Transverse colon (tissue), 4 donors: ENCODE measurements at regions not wholly inside any gene's neighbourhood (a gene's known extent, or its start where the extent isn't known, plus 50 kb on each side); places are given as distances from the start of the nearest gene placed in this dataset.

Experiments used
- DNase-seq: peaks from one replicate; pipeline ENCODE4 v3.0.0-alpha.2; 2019
- H3K27ac ChIP-seq, 4 donors: fragments of 200-600 bp; sonication (generic); 2 replicates each; pipeline ENCODE4 v1.5.1; 2016 to 2018; ENCODE audit warnings: inconsistent platforms in 4 of 4
- H3K27me3 ChIP-seq: fragments of 200-600 bp; sonication (generic); 2 replicates; pipeline ENCODE4 v1.5.1; 2017; ENCODE audit warnings: inconsistent platforms
- H3K36me3 ChIP-seq, 4 donors: fragments of 200-600 bp; sonication (generic); 2 replicates each; pipeline ENCODE4 v1.5.1; 2017 to 2019; ENCODE audit warnings: inconsistent platforms in 4 of 4
- H3K4me1 ChIP-seq, 4 donors: fragments of 200-600 bp; sonication (generic); 2 replicates each; pipeline ENCODE4 v1.5.1; 2017 to 2020; ENCODE audit warnings: inconsistent platforms in 4 of 4
- H3K4me3 ChIP-seq, 4 donors: fragments of 200-600 bp; sonication (generic); 1 replicate in 1 of 4; 2 replicates in 3 of 4; pipeline versions ENCODE4 v1.5.1 to v1.6.1; 2017 to 2019; ENCODE audit warnings: inconsistent platforms in 4 of 4
- H3K9me3 ChIP-seq, 2 donors: fragments of 200-600 bp; sonication (generic); 2 replicates each; pipeline ENCODE4 v1.5.1; 2017 to 2019; ENCODE audit warnings: inconsistent platforms in 2 of 2
- EP300 ChIP-seq: sonication (generic); formaldehyde crosslinking; IDR thresholded peaks from one replicate; pipeline ENCODE4 v1.6.1; 2017; ENCODE audit warnings: antibody characterized with exemption, low read depth
- POLR2A ChIP-seq: fragments of 450-650 bp; IDR thresholded peaks from one replicate; pipeline ENCODE4 v1.6.1; 2016; ENCODE audit warnings: antibody characterized with exemption, mild to moderate bottlenecking, moderate library complexity
- POLR2AphosphoS5 ChIP-seq, 3 donors: sonication (generic); formaldehyde crosslinking; IDR thresholded peaks; one replicate each; pipeline ENCODE4 v1.6.1; 2016; ENCODE audit warnings: antibody characterized with exemption in 3 of 3
- WGBS, 2 donors: methylation state at CpG; one replicate each; pipeline ENCODE4 v1.1.5; 2018; ENCODE audit warnings: low coverage in 1 of 2; 5-methylcytosine and 5-hydroxymethylcytosine counted together
- in situ Hi-C, 4 donors: fragments of 200-750 bp; cut with MboI; loops; one replicate each; pipeline versions ENCODE4 v1.15.0 to v1.15.1; 2017; ENCODE audit warnings: low sequenced_read_pairs in 3 of 4, low pct_ligation_motif_present in 1 of 4, low pct_unique_long_range_greater_than_20kb in 1 of 4
- intact Hi-C: fragments of 100-400 bp; cut with DNase I; formaldehyde crosslinking; loops from one replicate; pipeline ENCODE4 v1.15.1; 2023; ENCODE audit warnings: low total_unique reads
- TF ChIP-seq, protein P1 (sequence below), 5 experiments: fragments of 200-600 bp in 3 of 5; fragments of 450-650 bp in 2 of 5; sonication (generic) in 3 of 5; IDR thresholded peaks; 1 replicate in 2 of 5; 2 replicates in 3 of 5; pipeline ENCODE4 v1.5.1; 2016 to 2017; ENCODE audit warnings: antibody characterized with exemption in 5 of 5, inconsistent platforms in 3 of 5, mild to moderate bottlenecking in 2 of 5, moderate library complexity in 1 of 5

DNA sequence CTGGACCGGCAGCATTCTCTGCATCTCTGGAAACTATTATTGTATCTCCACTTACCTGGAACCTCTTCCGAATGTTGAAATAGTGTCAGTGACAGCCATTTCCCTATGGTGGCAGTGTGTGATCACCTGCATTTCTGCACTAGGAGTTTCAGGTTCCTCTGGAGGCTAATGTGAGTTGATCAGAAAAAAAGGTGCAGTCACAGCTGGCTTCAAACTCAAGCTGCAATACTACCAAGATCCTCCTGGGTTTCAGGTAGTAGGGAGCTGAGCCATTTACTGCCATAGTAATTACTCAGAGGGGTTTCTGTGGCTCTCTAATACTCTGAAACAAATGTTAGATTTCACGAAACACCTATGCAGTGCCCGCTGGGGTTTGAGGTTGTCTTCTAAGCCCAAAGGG lies 183.5 kb upstream of the OSR1 start:
- H3K9me3 ChIP-seq: no peaks in the 10 kb centered on the region
- H3K27me3 ChIP-seq: no peaks in the 10 kb centered on the region
- intact Hi-C loops: no loop called here
- DNase-seq: no peak
- H3K4me3 ChIP-seq: no peak overlapping the region
- peaks cover 0 to 30% (median 12%) of the 10 kb centered on the region in 4 donors for H3K4me1 ChIP-seq
- H3K36me3 ChIP-seq: no peaks in the 10 kb centered on the region
- no peak for TF ChIP-seq EP300
- TF ChIP-seq, protein P1, sequence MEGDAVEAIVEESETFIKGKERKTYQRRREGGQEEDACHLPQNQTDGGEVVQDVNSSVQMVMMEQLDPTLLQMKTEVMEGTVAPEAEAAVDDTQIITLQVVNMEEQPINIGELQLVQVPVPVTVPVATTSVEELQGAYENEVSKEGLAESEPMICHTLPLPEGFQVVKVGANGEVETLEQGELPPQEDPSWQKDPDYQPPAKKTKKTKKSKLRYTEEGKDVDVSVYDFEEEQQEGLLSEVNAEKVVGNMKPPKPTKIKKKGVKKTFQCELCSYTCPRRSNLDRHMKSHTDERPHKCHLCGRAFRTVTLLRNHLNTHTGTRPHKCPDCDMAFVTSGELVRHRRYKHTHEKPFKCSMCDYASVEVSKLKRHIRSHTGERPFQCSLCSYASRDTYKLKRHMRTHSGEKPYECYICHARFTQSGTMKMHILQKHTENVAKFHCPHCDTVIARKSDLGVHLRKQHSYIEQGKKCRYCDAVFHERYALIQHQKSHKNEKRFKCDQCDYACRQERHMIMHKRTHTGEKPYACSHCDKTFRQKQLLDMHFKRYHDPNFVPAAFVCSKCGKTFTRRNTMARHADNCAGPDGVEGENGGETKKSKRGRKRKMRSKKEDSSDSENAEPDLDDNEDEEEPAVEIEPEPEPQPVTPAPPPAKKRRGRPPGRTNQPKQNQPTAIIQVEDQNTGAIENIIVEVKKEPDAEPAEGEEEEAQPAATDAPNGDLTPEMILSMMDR (IDR thresholded peaks at IDR 0.05): no peak
- no peak for TF ChIP-seq POLR2AphosphoS5 (IDR thresholded peaks at IDR 0.05)
- TF ChIP-seq POLR2A: no peak
- no peak overlapping the region for H3K27ac ChIP-seq
- WGBS, 2 donors: 89% methylated on average over 4 of the region's 4 CpGs; no CpG with 5 or more reads in 1 of the 2 donors
- in situ Hi-C loops: no loop called here

DNA sequence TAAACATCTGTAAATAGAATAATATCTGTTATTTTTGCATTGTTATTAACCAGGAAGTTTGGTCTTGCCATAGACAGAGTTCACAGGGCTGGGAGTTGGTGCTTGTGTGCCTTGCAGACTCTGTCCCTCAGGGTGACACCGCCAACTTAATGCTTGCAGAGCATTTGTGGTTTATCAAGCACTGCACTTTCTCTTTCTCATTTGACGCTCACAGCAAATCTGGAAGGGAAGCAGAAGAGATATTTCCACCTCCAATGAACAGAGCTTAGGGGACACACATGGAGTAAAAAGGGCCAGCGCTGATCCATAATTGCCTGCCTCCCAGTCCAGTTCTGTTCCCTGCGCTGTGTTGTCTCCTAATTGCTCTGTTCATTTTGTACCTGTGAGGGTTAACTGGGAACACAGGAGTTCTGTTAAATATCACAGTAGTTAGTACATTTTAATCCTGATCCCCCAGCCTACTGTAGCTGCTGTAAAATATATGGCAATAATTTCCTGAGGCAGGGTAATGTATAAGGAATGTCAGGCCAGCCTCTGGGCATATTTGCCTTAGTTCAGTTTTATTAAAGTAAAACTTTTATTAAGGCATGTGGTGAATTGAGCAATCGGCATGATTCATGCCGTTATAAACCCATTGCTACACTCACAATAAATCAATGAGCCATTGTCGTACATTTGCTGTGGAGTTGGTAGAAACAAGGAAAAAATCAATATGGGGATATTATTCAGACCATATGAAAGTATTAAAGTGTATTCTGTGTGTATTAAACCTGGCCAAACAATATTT lies 182.5 kb upstream of the OSR1 start:
- peaks cover 0 to 30% (median 12%) of the 10 kb centered on the region in 4 donors for H3K4me1 ChIP-seq
- H3K27ac ChIP-seq: peak overlapping the region; percentile 32 to 64 (median 47)
- 20 to 46% methylated on average over 6 to 7 of the region's 7 CpGs for WGBS, 2 donors
- no peaks in the 10 kb centered on the region for H3K9me3 ChIP-seq
- DNase-seq: peak; percentile 29
- in situ Hi-C loops: no loop called here
- intact Hi-C loops: no loop called here
- peak; percentile 50 to 84 (median 84) for TF ChIP-seq POLR2AphosphoS5 (IDR thresholded peaks at IDR 0.05)
- TF ChIP-seq, protein P1 (IDR thresholded peaks at IDR 0.05): no peak
- H3K27me3 ChIP-seq: no peaks in the 10 kb centered on the region
- H3K4me3 ChIP-seq: no peak overlapping the region
- H3K36me3 ChIP-seq: no peaks in the 10 kb centered on the region

DNA sequence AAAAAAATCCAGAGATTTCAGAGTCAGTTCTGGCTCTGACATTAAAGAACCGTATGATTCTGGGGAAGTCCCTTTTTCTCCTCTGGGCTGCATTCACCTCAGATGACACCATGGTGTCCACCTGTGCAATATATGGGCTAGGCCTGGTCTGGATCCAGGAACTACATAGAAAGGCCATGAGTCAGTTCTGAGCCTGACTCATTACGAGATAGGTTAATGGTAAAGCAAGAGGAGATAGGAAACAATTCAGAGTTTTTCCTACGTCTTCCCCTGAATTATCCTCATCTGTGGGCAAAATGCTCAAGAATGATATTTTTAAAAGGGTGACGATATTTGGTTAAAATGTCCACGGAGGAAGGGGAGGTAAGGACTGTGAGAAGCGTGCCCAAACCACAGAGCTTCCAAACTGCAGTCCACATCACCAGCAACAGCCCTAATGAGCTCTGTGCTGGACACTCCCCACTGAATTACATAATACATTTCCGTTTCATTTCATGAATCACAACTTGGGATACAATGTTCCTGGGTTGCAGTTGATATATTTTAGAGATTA lies 180.1 kb upstream of the OSR1 start:
- H3K4me1 ChIP-seq: peaks cover 0 to 30% (median 12%) of the 10 kb centered on the region in 4 donors
- WGBS, 2 donors: 36 to 42% methylated on average over 6 to 7 of the region's 7 CpGs
- H3K4me3 ChIP-seq: no peak overlapping the region
- peak overlapping the region; percentile 16 to 69 (median 50) for H3K27ac ChIP-seq
- H3K9me3 ChIP-seq: no peaks in the 10 kb centered on the region
- DNase-seq: peak; percentile 63
- no peak for TF ChIP-seq EP300
- TF ChIP-seq, protein P1 (IDR thresholded peaks at IDR 0.05): no peak
- TF ChIP-seq POLR2A: no peak
- TF ChIP-seq POLR2AphosphoS5 (IDR thresholded peaks at IDR 0.05): peak in 2 of 3 donors; percentile 50 to 69
- intact Hi-C loops (no loop called here), in situ Hi-C loops (no loop called here)
- no peaks in the 10 kb centered on the region for H3K27me3 ChIP-seq
- H3K36me3 ChIP-seq: no peaks in the 10 kb centered on the region

DNA sequence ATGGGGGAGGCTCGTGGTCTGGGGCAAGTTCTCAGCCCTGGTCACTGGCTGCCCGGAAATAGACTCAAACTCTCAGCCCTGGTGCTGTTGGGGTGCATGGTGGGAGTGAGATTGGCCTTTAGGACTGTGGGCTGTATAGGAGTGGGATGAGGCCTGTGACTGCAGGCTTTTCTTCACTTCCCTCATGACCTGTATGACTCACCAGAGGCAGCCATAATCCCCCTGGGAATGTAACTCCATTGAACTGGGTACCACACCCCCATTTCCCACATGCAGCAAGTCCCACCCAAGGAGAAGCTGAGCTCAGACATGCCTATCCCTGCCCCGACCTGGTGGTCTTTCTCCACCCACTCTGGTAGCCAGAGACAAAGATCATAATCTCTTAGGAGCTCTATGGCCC lies 177.7 kb upstream of the OSR1 start:
- no peaks in the 10 kb centered on the region for H3K36me3 ChIP-seq
- TF ChIP-seq EP300: no peak
- no peak for TF ChIP-seq POLR2A
- TF ChIP-seq, protein P1 (IDR thresholded peaks at IDR 0.05): no peak
- no peak for TF ChIP-seq POLR2AphosphoS5 (IDR thresholded peaks at IDR 0.05)
- intact Hi-C loops (no loop called here), in situ Hi-C loops (no loop called here)
- H3K27me3 ChIP-seq: no peaks in the 10 kb centered on the region
- peaks cover 0 to 24% (median 10%) of the 10 kb centered on the region in 4 donors for H3K4me1 ChIP-seq
- WGBS, 2 donors: 65% methylated on average over 3 of the region's 3 CpGs; no CpG with 5 or more reads in 1 of the 2 donors
- H3K27ac ChIP-seq: no peak overlapping the region
- no peaks in the 10 kb centered on the region for H3K9me3 ChIP-seq
- no peak overlapping the region for H3K4me3 ChIP-seq
- no peak for DNase-seq
